ENCODE measurements at regions not wholly inside any gene's neighbourhood (a gene's known extent, or its start where the extent isn't known, plus 50 kb on each side); places are given as distances from the start of the nearest gene placed in this dataset.
"Not testable (repeated sequence)": the region's sequence is repeated elsewhere in the genome, so short reads cannot be mapped to it uniquely, and the experiment has no call there.

GRCh38 chrX:28408017-28408723 lies 179.1 kb upstream of the IL1RAPL1 start:
- Histone ChIP-seq H3K4me3 (ENCODE audit: control insufficient read depth in 1 of 7, extremely low read depth in 1 of 7, insufficient read depth in 4 of 7, low read depth in 2 of 7, low read length in 6 of 7) (no peak overlapping the region), H3K27me3 (replicated peaks in 2 of 5; ENCODE audit: control insufficient read depth in 4 of 5, insufficient read depth in 5 of 5, low read length in 4 of 5) (no peaks in the 10 kb centered on the region), H3K27ac (ENCODE audit: insufficient read depth in 1 of 2, low read depth in 1 of 2, low read length in 2 of 2, poor library complexity in 1 of 2, severe bottlenecking in 2 of 2) (no peak overlapping the region), H3K4me1 (ENCODE audit: control extremely low read depth in 1 of 4, control insufficient read depth in 4 of 4, insufficient read depth in 4 of 4, low read length in 3 of 4) (no peaks in the 10 kb centered on the region), H3K36me3 (ENCODE audit: control insufficient read depth in 4 of 4, insufficient read depth in 4 of 4, low read length in 3 of 4) (no peaks in the 10 kb centered on the region), H3K9me3 (ENCODE audit: control extremely low read depth in 1 of 5, control insufficient read depth in 4 of 5, insufficient read depth in 2 of 5, low read depth in 1 of 5, low read length in 4 of 5) (no peaks in the 10 kb centered on the region)
- DNase-seq, result no peak
- ChIA-PET CTCF (no interaction called here), POLR2A (no interaction called here)

DNA sequence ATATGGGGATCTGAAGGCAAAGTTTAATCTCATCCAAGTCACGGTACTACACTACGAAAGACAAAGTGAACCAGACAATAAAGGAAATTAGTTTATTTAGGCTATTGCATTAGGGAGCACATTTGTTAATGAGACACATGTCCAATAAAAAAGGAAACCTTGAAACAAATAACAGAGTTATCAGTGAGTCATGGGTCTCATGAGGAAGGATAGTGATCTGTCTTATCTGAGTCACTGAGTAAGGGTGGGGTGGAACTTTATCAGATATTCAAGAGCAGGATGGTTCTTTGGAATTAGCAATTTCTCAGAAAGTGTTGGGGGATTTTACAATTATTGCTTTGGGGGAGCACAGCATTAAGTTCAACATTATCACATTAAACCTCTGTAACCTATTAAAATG lies 188.9 kb upstream of the IL1RAPL1 start:
- Histone ChIP-seq H3K4me3 (ENCODE audit: control insufficient read depth in 1 of 7, extremely low read depth in 1 of 7, insufficient read depth in 4 of 7, low read depth in 2 of 7, low read length in 6 of 7) (no peak overlapping the region), H3K27ac (ENCODE audit: insufficient read depth in 1 of 2, low read depth in 1 of 2, low read length in 2 of 2, poor library complexity in 1 of 2, severe bottlenecking in 2 of 2) (no peak overlapping the region), H3K36me3 (ENCODE audit: control insufficient read depth in 4 of 4, insufficient read depth in 4 of 4, low read length in 3 of 4) (no peaks in the 10 kb centered on the region), H3K4me1 (ENCODE audit: control extremely low read depth in 1 of 4, control insufficient read depth in 4 of 4, insufficient read depth in 4 of 4, low read length in 3 of 4) (no peaks in the 10 kb centered on the region), H3K9me3 (ENCODE audit: control extremely low read depth in 1 of 5, control insufficient read depth in 4 of 5, insufficient read depth in 2 of 5, low read depth in 1 of 5, low read length in 4 of 5) (no peaks in the 10 kb centered on the region), H3K27me3 (replicated peaks in 2 of 5; ENCODE audit: control insufficient read depth in 4 of 5, insufficient read depth in 5 of 5, low read length in 4 of 5) (no peaks in the 10 kb centered on the region)
- 94% methylated on average over 2 of the region's 2 CpGs for WGBS (ENCODE audit: insufficient coverage)
- DNase-seq, result no peak
- CTCF ChIA-PET, result no interaction called here
- POLR2A ChIA-PET, result no interaction called here

DNA sequence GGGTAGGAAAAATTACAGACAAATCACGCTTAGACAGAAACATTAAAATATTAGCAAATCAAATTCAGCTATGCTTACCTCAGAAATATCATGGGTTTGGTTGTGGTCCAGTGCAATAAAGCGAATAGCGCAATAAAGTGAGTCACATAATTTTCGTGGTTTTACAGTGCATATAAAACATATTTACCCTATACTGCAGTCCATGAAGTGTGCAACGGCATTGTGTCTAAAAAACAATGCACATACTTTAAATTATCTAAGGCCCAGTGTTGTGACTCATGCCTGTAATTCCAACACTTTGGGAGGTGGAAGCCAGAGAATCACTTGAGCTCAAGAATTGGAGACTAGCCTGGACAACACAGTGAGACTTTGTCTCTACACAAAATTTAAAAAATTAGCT lies 195.7 kb upstream of the IL1RAPL1 start:
- no peaks in the 10 kb centered on the region for H3K36me3 ChIP-seq (ENCODE audit: control insufficient read depth in 4 of 4, insufficient read depth in 4 of 4, low read length in 3 of 4)
- ChIA-PET CTCF (no interaction called here), POLR2A (no interaction called here)
- no peak for DNase-seq
- no peaks in the 10 kb centered on the region for H3K9me3 ChIP-seq (ENCODE audit: control extremely low read depth in 1 of 5, control insufficient read depth in 4 of 5, insufficient read depth in 2 of 5, low read depth in 1 of 5, low read length in 4 of 5)
- H3K4me1 ChIP-seq (ENCODE audit: control extremely low read depth in 1 of 4, control insufficient read depth in 4 of 4, insufficient read depth in 4 of 4, low read length in 3 of 4), result no peaks in the 10 kb centered on the region
- H3K27me3 ChIP-seq (replicated peaks in 2 of 5; ENCODE audit: control insufficient read depth in 4 of 5, insufficient read depth in 5 of 5, low read length in 4 of 5), result no peaks in the 10 kb centered on the region
- WGBS (ENCODE audit: insufficient coverage), result 100% methylated on average over 1 of the region's 5 CpGs
- H3K4me3 ChIP-seq (ENCODE audit: control insufficient read depth in 1 of 7, extremely low read depth in 1 of 7, insufficient read depth in 4 of 7, low read depth in 2 of 7, low read length in 6 of 7), result no peak overlapping the region
- no peak overlapping the region for H3K27ac ChIP-seq (ENCODE audit: insufficient read depth in 1 of 2, low read depth in 1 of 2, low read length in 2 of 2, poor library complexity in 1 of 2, severe bottlenecking in 2 of 2)

- POLR2A ChIA-PET, result no interaction called here
- DNase-seq, result no peak
- Histone ChIP-seq H3K27ac (ENCODE audit: insufficient read depth in 1 of 2, low read depth in 1 of 2, low read length in 2 of 2, poor library complexity in 1 of 2, severe bottlenecking in 2 of 2) (no peak overlapping the region), H3K36me3 (ENCODE audit: control insufficient read depth in 4 of 4, insufficient read depth in 4 of 4, low read length in 3 of 4) (no peaks in the 10 kb centered on the region), H3K4me1 (ENCODE audit: control extremely low read depth in 1 of 4, control insufficient read depth in 4 of 4, insufficient read depth in 4 of 4, low read length in 3 of 4) (no peaks in the 10 kb centered on the region), H3K27me3 (replicated peaks in 2 of 5; ENCODE audit: control insufficient read depth in 4 of 5, insufficient read depth in 5 of 5, low read length in 4 of 5) (no peaks in the 10 kb centered on the region), H3K9me3 (ENCODE audit: control extremely low read depth in 1 of 5, control insufficient read depth in 4 of 5, insufficient read depth in 2 of 5, low read depth in 1 of 5, low read length in 4 of 5) (no peaks in the 10 kb centered on the region), H3K4me3 (ENCODE audit: control insufficient read depth in 1 of 7, extremely low read depth in 1 of 7, insufficient read depth in 4 of 7, low read depth in 2 of 7, low read length in 6 of 7) (no peak overlapping the region)
- CTCF ChIA-PET, result no interaction called here
- WGBS (ENCODE audit: insufficient coverage), result 88% methylated on average over 1 of the region's 3 CpGs
These were observed 208.1 kb upstream of the IL1RAPL1 start for GRCh38 chrX:28379103-28379502.

DNA sequence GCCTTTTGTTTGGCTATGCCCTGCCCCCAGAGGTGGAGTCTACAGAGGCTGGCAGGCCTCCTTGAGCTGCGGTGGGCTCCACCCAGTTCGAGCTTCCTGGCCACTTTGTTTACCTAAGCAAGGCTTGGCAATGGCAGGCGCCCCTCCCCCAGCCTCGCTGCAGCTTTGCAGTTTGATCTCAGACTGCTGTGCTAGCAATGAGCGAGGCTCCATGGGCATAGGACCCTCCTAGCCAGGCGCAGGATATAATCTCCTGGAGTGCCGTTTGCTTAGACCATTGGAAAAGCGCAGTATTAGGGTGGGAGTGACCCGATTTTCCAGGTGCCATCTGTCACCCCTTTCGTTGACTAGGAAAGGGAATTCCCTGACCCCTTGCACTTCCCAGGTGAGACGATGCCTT lies 219.6 kb upstream of the IL1RAPL1 start:
- H3K36me3 ChIP-seq (ENCODE audit: control insufficient read depth in 4 of 4, insufficient read depth in 4 of 4, low read length in 3 of 4); H3K27me3 ChIP-seq (replicated peaks in 2 of 5; ENCODE audit: control insufficient read depth in 4 of 5, insufficient read depth in 5 of 5, low read length in 4 of 5); H3K27ac ChIP-seq (ENCODE audit: insufficient read depth in 1 of 2, low read depth in 1 of 2, low read length in 2 of 2, poor library complexity in 1 of 2, severe bottlenecking in 2 of 2); DNase-seq; H3K4me1 ChIP-seq (ENCODE audit: control extremely low read depth in 1 of 4, control insufficient read depth in 4 of 4, insufficient read depth in 4 of 4, low read length in 3 of 4); CTCF ChIA-PET; H3K9me3 ChIP-seq (ENCODE audit: control extremely low read depth in 1 of 5, control insufficient read depth in 4 of 5, insufficient read depth in 2 of 5, low read depth in 1 of 5, low read length in 4 of 5); POLR2A ChIA-PET; H3K4me3 ChIP-seq (ENCODE audit: control insufficient read depth in 1 of 7, extremely low read depth in 1 of 7, insufficient read depth in 4 of 7, low read depth in 2 of 7, low read length in 6 of 7): not testable (repeated sequence)
- WGBS (ENCODE audit: insufficient coverage), result 91% methylated on average over 11 of the region's 11 CpGs

DNA sequence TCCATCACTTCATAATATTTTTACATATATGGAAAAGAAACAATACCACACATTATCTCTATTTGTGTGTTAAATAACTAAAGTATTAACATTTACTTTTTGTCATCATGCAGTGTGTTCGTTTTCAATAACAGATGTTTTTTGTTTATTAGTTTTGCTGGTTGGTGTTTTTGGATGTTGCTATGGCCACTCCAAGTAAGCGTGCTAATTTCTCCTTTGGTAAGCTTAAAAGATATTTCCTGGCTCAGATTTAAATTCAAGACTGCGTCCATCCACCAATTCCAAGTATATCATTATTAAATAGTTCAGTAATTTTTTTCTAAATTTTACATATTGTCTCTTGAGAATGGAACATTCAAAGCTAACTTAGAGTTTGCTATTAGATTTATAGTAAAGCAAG lies 235.4 kb upstream of the IL1RAPL1 start:
- H3K4me3 ChIP-seq (ENCODE audit: control insufficient read depth in 1 of 7, extremely low read depth in 1 of 7, insufficient read depth in 4 of 7, low read depth in 2 of 7, low read length in 6 of 7), result no peak overlapping the region
- WGBS (ENCODE audit: insufficient coverage), result no CpG with 5 or more reads among the region's 3 CpGs
- ChIA-PET POLR2A (interaction anchor here (0.6 kb wide), 1 partner anchor 127 kb away, joined by 3 read pairs; no protein-coding TSS in a partner anchor), CTCF (no interaction called here)
- no peaks in the 10 kb centered on the region for H3K27me3 ChIP-seq (replicated peaks in 2 of 5; ENCODE audit: control insufficient read depth in 4 of 5, insufficient read depth in 5 of 5, low read length in 4 of 5)
- no peak for DNase-seq
- H3K9me3 ChIP-seq (ENCODE audit: control extremely low read depth in 1 of 5, control insufficient read depth in 4 of 5, insufficient read depth in 2 of 5, low read depth in 1 of 5, low read length in 4 of 5), result no peaks in the 10 kb centered on the region
- H3K36me3 ChIP-seq (ENCODE audit: control insufficient read depth in 4 of 4, insufficient read depth in 4 of 4, low read length in 3 of 4), result no peaks in the 10 kb centered on the region
- H3K4me1 ChIP-seq (ENCODE audit: control extremely low read depth in 1 of 4, control insufficient read depth in 4 of 4, insufficient read depth in 4 of 4, low read length in 3 of 4), result no peaks in the 10 kb centered on the region
- no peak overlapping the region for H3K27ac ChIP-seq (ENCODE audit: insufficient read depth in 1 of 2, low read depth in 1 of 2, low read length in 2 of 2, poor library complexity in 1 of 2, severe bottlenecking in 2 of 2)

GRCh38 chrX:28349888-28350287 lies 237.4 kb upstream of the IL1RAPL1 start:
- DNase-seq, result no peak
- no peaks in the 10 kb centered on the region for H3K9me3 ChIP-seq (ENCODE audit: control extremely low read depth in 1 of 5, control insufficient read depth in 4 of 5, insufficient read depth in 2 of 5, low read depth in 1 of 5, low read length in 4 of 5)

More at GRCh38 chrX:28349888-28350287, 237.4 kb upstream of the IL1RAPL1 start:
- Histone ChIP-seq H3K27me3 (replicated peaks in 2 of 5; ENCODE audit: control insufficient read depth in 4 of 5, insufficient read depth in 5 of 5, low read length in 4 of 5) (no peaks in the 10 kb centered on the region), H3K4me3 (ENCODE audit: control insufficient read depth in 1 of 7, extremely low read depth in 1 of 7, insufficient read depth in 4 of 7, low read depth in 2 of 7, low read length in 6 of 7) (no peak overlapping the region), H3K27ac (ENCODE audit: insufficient read depth in 1 of 2, low read depth in 1 of 2, low read length in 2 of 2, poor library complexity in 1 of 2, severe bottlenecking in 2 of 2) (no peak overlapping the region), H3K4me1 (ENCODE audit: control extremely low read depth in 1 of 4, control insufficient read depth in 4 of 4, insufficient read depth in 4 of 4, low read length in 3 of 4) (no peaks in the 10 kb centered on the region), H3K36me3 (ENCODE audit: control insufficient read depth in 4 of 4, insufficient read depth in 4 of 4, low read length in 3 of 4) (no peaks in the 10 kb centered on the region)
- ChIA-PET CTCF (no interaction called here), POLR2A (no interaction called here)

All from common myeloid progenitor, CD34-positive (primary cell).